ENCODE measurements at regions not wholly inside any gene's neighbourhood (a gene's known extent, or its start where the extent isn't known, plus 50 kb on each side); places are given as distances from the start of the nearest gene placed in this dataset.
A peak's percentile ranks its signal among the peaks of the same experiment; 100 is the strongest.

DNA sequence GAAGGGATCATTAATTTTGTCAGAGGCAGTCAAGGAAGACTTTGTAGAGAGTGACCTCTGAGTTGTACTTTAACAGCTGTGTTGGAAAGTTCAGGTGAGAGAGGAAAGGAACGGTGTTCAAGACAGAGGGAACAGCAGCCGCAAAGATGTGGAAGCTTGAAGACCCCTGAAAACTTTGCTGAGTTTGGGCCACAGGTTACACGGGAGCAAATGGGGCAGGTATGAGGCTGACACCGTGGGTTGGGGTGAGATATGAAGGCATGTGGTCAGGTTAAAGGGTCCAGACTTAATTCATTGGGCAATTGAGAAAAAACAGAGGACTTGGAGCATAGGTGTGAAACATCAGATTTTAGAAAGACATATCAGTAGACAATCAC lies 72.0 kb upstream of the SERP2 start:
- H3K27ac ChIP-seq (ENCODE audit: insufficient read depth, low read length) = peak overlapping the region; percentile 5
- no peaks in the 10 kb centered on the region for H3K36me3 ChIP-seq (ENCODE audit: control insufficient read depth, insufficient read depth, low read length)
- H3K9me3 ChIP-seq (ENCODE audit: control insufficient read depth, insufficient read depth, low read depth, low read length) = no peaks in the 10 kb centered on the region
- no peak for DNase-seq (ENCODE audit: low read depth in 2 of 2)
- TF ChIP-seq, protein P1, sequence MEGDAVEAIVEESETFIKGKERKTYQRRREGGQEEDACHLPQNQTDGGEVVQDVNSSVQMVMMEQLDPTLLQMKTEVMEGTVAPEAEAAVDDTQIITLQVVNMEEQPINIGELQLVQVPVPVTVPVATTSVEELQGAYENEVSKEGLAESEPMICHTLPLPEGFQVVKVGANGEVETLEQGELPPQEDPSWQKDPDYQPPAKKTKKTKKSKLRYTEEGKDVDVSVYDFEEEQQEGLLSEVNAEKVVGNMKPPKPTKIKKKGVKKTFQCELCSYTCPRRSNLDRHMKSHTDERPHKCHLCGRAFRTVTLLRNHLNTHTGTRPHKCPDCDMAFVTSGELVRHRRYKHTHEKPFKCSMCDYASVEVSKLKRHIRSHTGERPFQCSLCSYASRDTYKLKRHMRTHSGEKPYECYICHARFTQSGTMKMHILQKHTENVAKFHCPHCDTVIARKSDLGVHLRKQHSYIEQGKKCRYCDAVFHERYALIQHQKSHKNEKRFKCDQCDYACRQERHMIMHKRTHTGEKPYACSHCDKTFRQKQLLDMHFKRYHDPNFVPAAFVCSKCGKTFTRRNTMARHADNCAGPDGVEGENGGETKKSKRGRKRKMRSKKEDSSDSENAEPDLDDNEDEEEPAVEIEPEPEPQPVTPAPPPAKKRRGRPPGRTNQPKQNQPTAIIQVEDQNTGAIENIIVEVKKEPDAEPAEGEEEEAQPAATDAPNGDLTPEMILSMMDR (conservative IDR thresholded peaks at IDR 0.05 in 1 of 2, IDR thresholded peaks at IDR 0.05 in 1 of 2; ENCODE audit: low read depth in 1 of 2, low read length in 2 of 2) = no peak
- no peak for TF ChIP-seq EZH2 (IDR thresholded peaks at IDR 0.05; ENCODE audit: low read length, missing control alignments)
- H3K9ac ChIP-seq (ENCODE audit: insufficient read depth, low read length) = no peak overlapping the region
- H3K4me2 ChIP-seq (ENCODE audit: extremely low read depth, insufficient read depth, low read length) = peak overlapping the region; percentile 49
- H3K27me3 ChIP-seq (ENCODE audit: control insufficient read depth, insufficient read depth, low read length) = no peaks in the 10 kb centered on the region
- H3K4me1 ChIP-seq (ENCODE audit: control insufficient read depth, extremely low read depth, insufficient read depth, low read length) = peaks cover 27% of the 10 kb centered on the region
- H3K4me3 ChIP-seq (replicated peaks in 1 of 4; ENCODE audit: control extremely low read depth in 1 of 4, insufficient read depth in 1 of 4, low read depth in 3 of 4, low read length in 4 of 4) = no peak overlapping the region
- no peak overlapping the region for H2AFZ ChIP-seq (ENCODE audit: low read length)
- no peaks in the 10 kb centered on the region for H3K79me2 ChIP-seq (ENCODE audit: control insufficient read depth, insufficient read depth, low read length)
- H4K20me1 ChIP-seq (ENCODE audit: control insufficient read depth, extremely low read depth, insufficient read depth, low read length) = no peaks in the 10 kb centered on the region

GRCh38 chr13:44302233-44302632 lies 71.4 kb upstream of the SERP2 start:
- TF ChIP-seq, protein P1 (conservative IDR thresholded peaks at IDR 0.05 in 1 of 2, IDR thresholded peaks at IDR 0.05 in 1 of 2; ENCODE audit: low read depth in 1 of 2, low read length in 2 of 2) = no peak
- TF ChIP-seq EZH2 (IDR thresholded peaks at IDR 0.05; ENCODE audit: low read length, missing control alignments) = no peak
- Histone ChIP-seq H3K4me2 (ENCODE audit: extremely low read depth, insufficient read depth, low read length) (no peak overlapping the region), H3K79me2 (ENCODE audit: control insufficient read depth, insufficient read depth, low read length) (no peaks in the 10 kb centered on the region), H2AFZ (ENCODE audit: low read length) (no peak overlapping the region), H3K27ac (ENCODE audit: insufficient read depth, low read length) (no peak overlapping the region), H3K4me1 (ENCODE audit: control insufficient read depth, extremely low read depth, insufficient read depth, low read length) (peaks cover 30% of the 10 kb centered on the region), H4K20me1 (ENCODE audit: control insufficient read depth, extremely low read depth, insufficient read depth, low read length) (no peaks in the 10 kb centered on the region), H3K36me3 (ENCODE audit: control insufficient read depth, insufficient read depth, low read length) (no peaks in the 10 kb centered on the region), H3K27me3 (ENCODE audit: control insufficient read depth, insufficient read depth, low read length) (no peaks in the 10 kb centered on the region), H3K9ac (ENCODE audit: insufficient read depth, low read length) (no peak overlapping the region), H3K9me3 (ENCODE audit: control insufficient read depth, insufficient read depth, low read depth, low read length) (no peaks in the 10 kb centered on the region), H3K4me3 (replicated peaks in 1 of 4; ENCODE audit: control extremely low read depth in 1 of 4, insufficient read depth in 1 of 4, low read depth in 3 of 4, low read length in 4 of 4) (no peak overlapping the region)
- peak in 1 of 2 donors; percentile 85 for DNase-seq (ENCODE audit: low read depth in 2 of 2)

DNA sequence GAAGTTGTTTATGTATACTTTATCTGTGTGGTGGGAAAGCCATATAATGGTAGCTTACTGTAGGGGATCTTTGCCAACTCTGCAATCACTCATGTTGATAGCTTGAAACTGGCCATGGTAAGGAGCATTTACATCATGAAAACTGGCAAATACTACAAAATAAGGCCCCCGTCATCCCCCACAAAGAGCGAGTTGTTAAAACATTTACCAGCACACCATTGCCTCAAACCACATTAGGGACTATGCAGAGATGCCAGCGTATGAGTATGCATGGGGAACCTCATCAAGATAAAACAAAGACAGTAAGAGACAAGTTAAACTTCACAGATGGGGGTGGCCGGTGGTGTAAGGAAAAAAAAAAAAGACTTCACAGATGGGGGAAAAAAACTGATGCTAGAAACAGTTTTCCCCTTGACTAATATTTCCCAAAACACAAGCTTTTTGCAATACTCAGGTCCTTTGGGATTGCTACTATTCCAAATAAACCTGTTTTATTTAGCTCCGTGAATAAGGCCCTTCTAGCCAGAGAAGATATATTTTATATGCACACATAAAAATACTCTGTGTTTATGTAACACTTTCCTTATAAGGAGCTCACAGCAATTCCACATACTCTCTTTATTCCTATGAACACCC lies 70.6 kb upstream of the SERP2 start:
- H3K4me2 ChIP-seq (ENCODE audit: extremely low read depth, insufficient read depth, low read length) = no peak overlapping the region
- no peak overlapping the region for H3K9ac ChIP-seq (ENCODE audit: insufficient read depth, low read length)
- H3K4me1 ChIP-seq (ENCODE audit: control insufficient read depth, extremely low read depth, insufficient read depth, low read length) = peaks cover 33% of the 10 kb centered on the region
- no peaks in the 10 kb centered on the region for H3K27me3 ChIP-seq (ENCODE audit: control insufficient read depth, insufficient read depth, low read length)
- no peaks in the 10 kb centered on the region for H3K9me3 ChIP-seq (ENCODE audit: control insufficient read depth, insufficient read depth, low read depth, low read length)
- H3K36me3 ChIP-seq (ENCODE audit: control insufficient read depth, insufficient read depth, low read length) = no peaks in the 10 kb centered on the region
- TF ChIP-seq EZH2 (IDR thresholded peaks at IDR 0.05; ENCODE audit: low read length, missing control alignments) = no peak
- TF ChIP-seq, protein P1 (conservative IDR thresholded peaks at IDR 0.05 in 1 of 2, IDR thresholded peaks at IDR 0.05 in 1 of 2; ENCODE audit: low read depth in 1 of 2, low read length in 2 of 2) = no peak
- peak; percentile 80 to 84 for DNase-seq (ENCODE audit: low read depth in 2 of 2)
- H3K79me2 ChIP-seq (ENCODE audit: control insufficient read depth, insufficient read depth, low read length) = no peaks in the 10 kb centered on the region
- H3K27ac ChIP-seq (ENCODE audit: insufficient read depth, low read length) = no peak overlapping the region
- H3K4me3 ChIP-seq (replicated peaks in 1 of 4; ENCODE audit: control extremely low read depth in 1 of 4, insufficient read depth in 1 of 4, low read depth in 3 of 4, low read length in 4 of 4) = no peak overlapping the region
- H4K20me1 ChIP-seq (ENCODE audit: control insufficient read depth, extremely low read depth, insufficient read depth, low read length) = no peaks in the 10 kb centered on the region
- H2AFZ ChIP-seq (ENCODE audit: low read length) = no peak overlapping the region

Data from fibroblast of lung (primary cell).